ENCODE measurements at regions not wholly inside any gene's neighbourhood (a gene's known extent, or its start where the extent isn't known, plus 50 kb on each side); places are given as distances from the start of the nearest gene placed in this dataset.
"Not testable (repeated sequence)": the region's sequence is repeated elsewhere in the genome, so short reads cannot be mapped to it uniquely, and the experiment has no call there.

DNA sequence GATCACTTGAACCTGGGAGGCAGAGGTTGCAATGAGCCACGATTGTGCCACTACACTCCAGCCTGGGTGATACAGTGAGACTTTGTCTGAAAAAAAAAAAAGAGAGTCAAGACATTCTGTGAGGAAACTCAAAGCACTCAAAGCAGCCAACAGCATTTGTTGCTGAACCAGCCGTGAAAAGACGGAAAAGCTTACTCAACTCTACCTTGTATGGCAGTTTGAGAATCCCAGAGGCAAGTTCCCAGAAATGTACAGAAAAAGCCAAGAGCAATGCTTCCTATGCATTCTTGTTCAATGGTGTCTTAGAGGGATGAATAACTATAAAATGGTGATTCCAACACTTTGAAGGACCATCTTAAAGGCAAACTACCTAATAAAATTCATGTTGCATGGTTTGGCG, 170.2 kb downstream of the HSD17B3 start:
- DNase-seq (ENCODE audit: low spot score), result no peak

DNA sequence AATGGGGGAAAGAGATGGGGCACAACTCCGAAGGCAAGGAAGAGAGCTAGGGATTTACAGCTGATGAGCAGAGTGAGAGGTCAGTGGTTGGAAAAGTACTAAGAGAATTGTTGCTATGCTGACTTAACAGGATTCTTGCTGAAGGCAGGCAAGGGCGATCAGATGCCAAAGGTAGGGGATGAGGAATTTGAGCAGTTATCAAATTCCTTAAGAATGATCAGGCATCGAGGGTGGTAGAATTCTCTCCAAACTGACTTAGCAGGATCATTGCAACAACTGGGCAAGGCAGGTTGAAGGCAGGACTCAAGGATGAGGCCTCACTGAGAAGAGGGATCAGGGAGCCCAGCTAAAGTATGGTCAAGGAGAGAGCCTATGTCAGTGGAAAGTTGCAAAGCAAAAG, 171.0 kb downstream of the HSD17B3 start:
- no peak for DNase-seq (ENCODE audit: low spot score)

DNA sequence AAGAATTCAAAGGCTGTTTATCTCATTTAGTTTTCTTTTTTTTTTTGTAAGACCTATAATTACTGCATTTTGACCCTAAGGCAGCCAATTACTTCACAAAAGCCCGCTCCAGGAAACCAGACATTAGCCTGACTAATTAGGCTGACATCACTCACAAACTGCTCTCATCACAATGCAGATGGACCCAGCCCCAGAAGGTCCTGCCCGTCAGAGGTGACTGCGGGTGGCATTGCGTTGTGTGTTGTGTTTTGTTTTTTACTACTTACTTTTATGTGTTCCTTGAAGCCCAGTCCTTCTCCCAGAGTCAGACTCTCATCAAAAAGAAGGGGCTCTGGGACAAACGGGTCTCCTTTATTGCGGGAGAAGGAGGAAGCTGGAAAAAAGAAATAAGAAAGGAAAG, 172.2 kb downstream of the HSD17B3 start:
- no peak for DNase-seq (ENCODE audit: low spot score)

DNA sequence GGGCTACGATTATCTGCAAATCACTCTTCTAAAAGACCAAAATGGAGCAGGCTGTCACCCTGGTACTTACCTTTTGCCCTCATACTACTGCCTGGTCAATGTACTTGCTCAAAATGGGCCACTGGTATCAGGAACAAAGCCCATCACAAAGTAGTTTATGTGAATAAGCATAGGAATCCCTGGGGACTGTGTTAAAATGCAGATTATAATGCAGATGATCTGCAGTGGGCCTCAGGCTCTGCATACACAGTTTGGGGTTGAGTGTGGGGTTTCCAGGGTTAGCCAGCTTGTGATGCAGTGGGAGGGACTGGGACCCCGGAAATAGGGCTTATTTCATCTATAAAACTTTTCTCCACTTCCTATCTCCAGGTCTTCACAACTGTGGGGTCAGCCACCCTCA, 173.1 kb downstream of the HSD17B3 start:
- DNase-seq (ENCODE audit: low spot score), result no peak

DNA sequence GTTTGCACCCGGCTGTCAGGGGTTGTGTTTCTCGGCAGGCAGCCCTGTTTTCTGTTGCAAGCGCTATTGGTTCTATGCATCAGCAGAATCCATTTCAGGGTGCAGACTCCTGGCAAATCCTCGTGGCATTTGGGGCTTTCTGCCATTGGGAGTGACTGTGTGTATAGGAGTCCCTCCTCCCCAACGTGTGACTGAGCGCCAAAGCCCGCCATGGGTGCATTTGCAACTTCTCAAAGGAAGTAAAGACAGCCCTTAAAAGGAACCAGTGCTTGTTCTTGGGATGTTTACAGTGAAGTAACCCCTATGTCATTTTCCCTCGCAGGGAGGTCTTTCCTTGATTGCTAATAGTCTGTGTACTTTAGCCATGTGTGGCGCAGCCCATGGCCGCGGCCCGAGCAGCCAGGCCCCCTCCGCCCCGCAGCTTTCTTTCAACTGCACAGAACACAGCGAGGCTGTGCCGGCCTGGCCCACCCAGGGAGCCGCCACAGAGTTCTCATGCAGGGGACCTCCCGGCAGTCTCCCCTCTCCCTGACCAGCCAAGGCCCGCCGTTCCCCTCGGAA, 175.6 kb downstream of the HSD17B3 start:
- peak; percentile 52 for DNase-seq (ENCODE audit: low spot score)

DNA sequence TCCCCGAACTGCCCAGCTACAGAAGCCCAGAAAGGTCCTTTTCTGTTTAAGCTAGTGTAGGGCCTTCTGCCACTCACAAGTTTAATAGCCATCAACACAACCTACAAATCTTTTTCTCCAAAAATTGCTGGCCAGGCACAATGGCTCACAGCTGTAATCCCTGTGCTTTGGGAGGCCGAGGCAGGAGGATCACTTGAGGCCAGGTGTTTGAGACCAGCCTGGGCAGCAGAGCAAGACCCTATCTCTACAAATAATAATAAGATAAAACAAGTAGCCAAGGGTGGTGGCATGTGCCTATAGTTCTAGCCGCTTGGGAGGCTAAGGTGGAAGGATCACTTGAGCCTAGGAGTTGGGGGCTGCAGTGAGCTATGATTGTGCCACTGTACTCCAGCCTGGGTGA, 176.4 kb downstream of the HSD17B3 start:
- no peak for DNase-seq (ENCODE audit: low spot score)

DNA sequence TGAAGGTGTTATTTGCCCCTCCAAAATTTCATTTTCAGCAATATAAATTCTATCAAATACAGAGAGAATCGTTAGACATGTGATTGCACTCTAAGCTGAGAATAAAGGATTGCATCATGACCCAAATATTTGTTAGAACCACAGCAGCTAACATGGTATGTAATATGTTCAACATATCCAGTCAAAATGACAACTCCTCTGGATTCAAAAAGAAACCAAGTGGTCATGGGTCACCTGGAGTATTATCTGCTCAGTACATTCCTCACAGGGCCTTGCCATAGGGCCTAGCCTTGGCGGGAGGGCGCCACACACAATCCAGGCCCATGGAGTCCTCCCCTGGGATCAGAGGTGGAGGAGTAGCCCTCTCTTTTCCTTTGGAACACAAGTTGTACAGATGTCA, 179.2 kb downstream of the HSD17B3 start:
- DNase-seq (ENCODE audit: low spot score), result no peak

DNA sequence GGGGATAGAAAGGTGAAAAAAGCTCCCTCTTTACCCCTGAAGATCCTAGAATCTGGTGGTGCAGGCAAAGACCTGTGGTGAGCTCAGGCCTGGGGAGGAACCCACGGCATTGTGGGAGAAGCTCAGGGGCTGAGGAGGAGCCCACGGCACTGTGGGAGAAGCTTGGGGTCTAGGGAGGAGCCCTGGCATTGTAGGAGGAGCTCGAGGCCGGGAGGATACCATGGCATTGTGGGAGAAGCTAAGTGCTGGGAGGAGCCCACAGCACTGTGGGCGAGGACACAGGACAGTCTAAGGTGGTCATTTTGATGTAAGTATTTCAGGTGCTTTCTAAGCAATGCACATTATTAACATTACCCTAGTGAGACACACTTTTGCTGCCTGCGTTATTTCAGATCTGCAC, 179.7 kb downstream of the HSD17B3 start:
- no peak for DNase-seq (ENCODE audit: low spot score)

DNA sequence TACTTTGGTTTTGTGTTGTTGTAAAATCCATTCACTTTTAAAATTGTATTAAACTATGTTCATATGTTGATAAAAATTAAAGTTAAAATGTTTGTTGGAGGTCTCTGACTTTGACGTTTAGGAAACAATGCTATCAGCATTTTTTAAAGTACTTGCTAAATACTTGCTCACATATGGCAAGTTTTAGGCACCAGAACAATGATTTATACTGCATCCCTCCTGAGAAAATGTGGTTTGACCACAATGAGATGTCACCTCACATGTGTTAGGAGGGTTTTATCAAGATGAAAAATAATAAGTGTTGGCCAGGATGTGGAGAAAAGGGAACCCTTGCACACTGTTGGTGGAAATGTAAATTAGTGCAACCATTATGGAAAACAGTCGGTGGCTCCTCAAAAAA, 180.8 kb downstream of the HSD17B3 start:
- no peak for DNase-seq (ENCODE audit: low spot score)

DNA sequence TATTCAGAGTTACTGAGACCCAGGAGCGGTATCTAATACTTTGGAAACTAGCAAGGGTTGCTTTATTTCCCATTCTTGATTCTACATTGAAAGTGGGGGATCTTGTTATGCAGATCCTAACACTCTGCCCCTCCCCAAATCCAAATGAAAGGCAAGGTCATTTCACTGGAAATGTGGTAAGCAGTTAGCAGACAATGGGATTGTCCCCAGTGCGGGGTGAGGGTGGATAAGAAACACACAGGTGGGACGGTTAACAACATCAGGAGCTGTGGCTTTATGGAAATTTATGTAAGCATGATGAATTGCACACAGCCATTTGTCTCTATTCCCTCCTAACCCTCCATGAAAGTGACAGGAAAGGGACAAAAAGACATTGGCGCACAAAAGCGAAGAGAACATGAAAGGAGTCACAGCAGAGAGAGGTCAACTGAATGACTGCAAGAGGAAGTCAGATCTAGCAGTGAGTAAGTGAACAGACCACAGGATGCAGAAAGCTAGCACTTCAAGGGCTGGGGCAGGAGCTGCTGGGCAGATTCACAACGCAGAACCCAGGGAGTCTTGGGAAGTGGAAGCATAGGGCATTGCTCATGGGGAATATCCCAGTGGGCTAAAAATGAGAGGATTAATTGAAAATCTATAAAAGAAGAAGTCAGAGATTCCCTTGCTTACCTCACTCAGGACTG, 184.4 kb downstream of the HSD17B3 start:
- no peak for DNase-seq (ENCODE audit: low spot score)

DNA sequence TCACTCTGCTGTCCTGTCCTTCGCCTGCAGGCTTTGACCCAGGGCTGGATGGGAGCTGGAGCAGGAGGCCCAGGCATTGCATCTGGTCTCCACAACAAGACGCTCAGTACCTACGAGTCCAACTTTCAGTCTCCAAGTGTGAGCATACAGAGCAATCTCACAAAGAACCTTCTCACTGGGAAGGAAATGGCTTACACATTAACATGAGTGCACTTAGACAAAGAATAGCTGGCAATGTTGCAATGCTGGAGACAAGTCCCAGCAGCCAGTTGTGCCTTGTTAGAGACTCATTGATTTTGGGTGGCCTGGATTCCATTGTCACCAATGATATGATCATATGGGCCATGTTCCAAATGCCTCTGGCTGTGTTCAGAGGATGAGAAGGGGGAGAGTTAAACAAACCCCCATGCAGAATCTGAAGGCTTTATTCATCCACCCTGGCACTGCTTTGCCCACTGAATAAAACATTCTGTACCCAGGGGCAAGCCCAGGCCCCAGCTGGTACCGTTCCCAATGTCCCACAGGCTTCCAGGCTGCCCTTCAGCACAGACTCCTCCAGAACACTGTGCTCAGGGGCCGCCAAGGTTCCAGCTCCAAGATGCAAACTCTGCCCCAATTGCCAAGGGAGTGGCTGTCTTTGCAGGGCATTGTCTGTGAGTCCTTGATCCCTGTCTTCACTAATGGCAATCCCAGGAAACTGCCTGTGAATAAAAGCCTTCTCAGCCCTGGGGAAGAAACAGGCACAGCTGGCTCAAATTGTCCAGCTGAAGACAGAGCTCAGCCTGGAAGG, 185.5 kb downstream of the HSD17B3 start:
- DNase-seq (ENCODE audit: low spot score), result peak; percentile 79

DNA sequence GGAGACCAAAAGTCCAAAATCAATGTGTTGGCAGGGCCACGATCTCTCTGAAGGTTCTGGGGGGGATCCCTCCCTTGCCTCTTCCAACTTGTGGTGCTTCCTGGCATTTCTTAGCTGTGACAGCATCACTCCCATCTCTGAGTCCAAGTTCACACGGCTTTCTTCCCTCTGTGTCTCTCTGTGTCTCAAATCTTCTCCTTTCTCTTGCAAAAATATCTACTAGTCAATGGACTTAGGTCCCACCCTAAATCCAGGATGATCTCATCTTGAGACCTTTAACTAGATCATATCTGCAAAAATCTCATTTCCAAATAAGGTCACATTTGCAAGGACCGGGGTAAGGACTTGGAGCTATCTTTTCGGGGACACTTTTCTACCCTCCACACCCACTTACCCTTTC, 186.1 kb downstream of the HSD17B3 start:
- DNase-seq (ENCODE audit: low spot score), result no peak

DNA sequence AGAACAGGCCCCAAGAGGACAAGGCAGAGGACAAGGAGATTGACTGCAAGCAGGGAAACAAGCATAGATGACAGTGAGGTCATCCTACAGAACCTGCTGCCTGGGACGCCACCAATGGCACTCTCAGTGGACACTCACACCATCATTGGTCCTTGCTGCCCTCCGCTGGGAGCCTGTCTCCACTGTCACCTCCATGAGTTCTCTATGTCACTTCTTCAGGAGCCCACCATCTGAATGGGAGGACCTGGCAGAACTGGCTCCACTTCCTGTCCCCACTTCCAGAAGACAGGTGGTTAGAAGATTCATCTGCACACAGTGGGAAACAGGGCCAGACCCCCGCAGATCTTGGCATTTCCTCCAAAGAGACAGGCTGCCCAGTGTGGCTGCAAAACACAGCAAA, 188.9 kb downstream of the HSD17B3 start:
- DNase-seq (ENCODE audit: low spot score), result no peak

DNA sequence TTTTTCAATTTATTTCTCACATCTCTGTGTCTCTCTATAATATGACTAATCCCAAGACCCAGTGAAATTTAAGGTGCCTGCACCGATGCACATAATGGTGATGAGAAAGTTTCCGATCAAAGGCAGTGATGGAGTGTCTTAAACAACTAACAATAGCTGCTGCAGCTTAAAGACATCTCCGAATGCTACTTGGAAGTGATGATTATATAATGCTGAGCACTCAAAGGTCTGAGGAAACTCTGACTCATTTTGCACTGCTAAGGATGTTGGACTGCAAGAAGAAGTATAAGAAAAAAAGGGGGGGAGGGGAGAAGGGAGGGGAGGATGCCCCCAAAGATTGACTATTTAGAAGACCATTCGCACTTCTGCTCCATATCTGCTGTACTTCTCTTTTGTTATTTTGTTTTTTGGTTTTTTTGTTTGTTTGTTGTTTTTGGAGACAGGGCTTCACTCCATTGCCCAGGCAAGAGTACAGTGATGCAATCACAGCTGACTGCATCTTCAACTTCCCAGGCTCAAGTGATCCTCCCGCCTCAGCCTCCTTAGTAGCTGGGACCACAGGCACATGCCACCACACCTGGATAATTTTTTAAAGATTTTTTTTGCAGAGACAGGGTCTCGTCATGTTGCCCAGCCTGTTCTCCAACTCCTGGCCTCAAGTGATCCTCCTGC, 192.2 kb downstream of the HSD17B3 start:
- no peak for DNase-seq (ENCODE audit: low spot score)

DNA sequence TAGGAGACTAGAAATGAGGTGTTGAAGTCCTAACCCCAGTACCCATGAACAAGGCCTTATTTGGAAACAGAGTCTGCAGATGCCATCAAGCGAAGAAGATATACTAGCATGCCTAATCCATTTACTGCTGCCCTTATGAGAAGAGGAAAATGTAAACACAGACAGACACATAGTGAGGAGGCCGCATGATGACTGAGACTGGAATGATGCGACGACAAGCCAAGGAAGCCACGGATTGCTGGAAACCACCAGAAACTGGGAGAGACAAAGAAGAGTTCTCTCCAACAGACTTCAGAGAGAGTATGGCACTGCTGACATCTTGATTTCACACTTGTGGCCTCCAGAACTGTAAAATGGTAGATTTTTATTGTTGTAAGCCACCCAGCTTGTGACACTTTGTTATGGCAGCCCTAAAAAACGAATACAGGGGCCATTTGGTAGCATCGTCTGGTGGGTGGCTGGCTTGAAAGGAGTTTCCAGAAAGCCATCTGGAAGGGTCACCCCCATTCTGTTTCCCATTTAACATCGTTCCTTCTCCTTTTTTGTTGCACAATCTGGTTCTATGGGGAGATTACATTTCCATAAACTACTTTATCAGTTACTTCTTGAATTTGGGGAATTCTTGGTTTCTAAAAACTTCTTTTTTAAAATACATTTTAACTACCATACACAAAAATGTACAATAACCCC, 193.1 kb downstream of the HSD17B3 start:
- DNase-seq (ENCODE audit: low spot score), result no peak

DNA sequence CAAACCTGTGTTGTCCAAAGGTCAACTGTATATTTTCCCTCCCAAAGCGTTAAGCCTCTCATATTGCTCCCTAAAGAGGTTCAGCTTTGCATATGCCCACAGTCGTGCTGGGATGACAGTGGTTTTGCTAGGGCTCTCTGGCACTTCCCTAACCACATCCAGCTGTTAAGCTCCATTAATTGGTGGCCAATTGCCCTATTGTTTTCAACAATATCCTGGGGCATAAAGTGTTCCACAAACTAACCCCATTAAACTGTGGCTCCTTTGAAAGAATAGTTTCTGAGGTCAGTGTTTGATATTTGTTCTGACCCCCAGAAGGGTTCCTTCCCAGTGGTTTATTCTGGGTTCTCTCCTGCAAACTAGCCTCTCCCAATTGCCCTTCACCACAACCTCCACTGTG, 194.5 kb downstream of the HSD17B3 start:
- DNase-seq (ENCODE audit: low spot score), result no peak

DNA sequence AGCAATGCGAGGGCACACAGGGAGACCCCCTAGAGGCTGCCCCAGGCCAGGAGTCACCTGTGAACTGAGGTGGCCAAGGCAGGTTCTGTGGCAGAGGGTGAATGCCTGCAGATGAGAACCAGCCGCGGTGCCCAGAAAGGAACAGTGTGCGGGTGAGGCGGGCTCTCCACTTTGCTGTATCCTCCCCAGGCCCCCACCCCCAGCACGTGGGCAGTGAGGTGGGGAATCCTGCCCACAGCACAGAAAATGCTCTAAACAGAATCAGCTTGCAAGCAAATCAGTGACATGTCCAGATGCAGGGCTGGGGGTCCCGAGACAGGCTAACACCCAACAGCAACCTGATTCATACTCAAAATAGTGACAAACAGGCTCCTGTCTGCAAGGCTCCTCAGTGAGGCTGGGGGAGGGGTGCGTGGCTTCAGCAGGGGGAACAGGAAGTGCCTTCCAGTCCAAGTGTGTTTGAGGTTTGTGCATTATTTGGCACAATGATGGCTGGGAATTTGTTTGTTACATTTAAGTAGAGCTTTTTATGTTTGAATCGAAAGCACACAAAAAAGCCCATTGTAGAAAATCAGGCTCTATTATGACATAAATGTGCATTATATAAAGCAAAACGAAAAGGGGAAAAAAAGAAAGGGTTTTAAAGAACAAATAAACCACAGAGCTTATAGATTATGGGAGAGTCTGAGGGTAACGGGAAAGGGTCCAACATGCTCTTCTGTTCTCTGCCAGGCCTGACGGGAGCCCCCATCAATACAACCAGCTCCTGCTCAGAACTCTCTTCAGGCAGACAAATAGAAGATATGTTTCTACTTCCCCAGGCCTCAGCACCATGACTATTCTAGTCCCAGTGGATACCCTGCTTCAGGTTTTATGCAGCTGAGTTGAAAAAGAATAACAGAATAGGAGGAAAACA, 201.3 kb downstream of the HSD17B3 start:
- DNase-seq (ENCODE audit: low spot score), result no peak

DNA sequence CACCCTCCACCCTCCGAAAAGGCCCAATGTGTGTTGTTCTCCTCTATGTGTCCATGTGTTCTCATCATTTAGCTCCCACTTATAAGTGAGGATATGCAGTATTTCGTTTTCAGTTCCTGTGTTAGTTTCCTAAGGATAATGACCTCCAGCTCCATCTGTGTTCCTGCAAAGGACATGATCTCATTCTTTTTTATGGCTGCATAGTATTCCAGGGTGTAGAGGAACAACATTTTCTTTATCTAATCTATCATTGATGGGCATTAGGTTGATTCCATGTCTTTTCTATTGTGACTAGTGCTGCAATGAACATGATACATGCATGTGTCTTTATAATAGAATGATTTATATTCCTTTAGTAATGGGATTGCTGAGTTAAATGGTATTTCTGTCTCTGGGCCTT, 211.3 kb downstream of the HSD17B3 start:
- DNase-seq (ENCODE audit: low spot score), result not testable (repeated sequence)

DNA sequence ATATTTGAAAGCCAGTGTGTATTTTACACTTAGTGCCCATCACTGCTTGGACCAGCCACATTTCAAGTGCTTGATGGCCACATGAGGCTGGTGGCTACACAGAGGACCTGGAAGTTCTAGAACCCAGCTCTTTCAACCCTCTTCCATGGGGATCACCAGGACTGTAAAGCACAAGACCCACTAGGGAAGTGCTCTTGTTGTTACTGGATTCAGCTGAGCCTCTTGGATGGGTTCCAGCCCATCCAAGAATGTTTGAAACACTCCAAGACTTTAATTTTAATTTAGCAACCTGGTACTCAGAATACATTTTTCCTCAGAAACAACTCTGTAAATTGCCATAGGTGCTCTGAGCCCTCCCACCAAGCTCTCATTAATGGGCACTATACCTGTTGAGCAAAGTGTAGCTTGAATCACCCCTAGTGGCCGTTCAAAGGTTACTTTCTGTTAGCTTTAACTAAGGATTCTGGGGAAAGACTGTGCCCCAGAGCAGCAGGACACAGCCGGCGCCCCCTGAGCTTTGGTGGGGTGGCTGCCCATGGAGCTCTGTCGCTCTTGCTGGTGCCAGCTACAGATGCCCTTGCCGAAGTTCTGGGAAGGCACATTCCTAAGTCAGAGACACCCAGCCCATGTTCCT, 212.4 kb downstream of the HSD17B3 start:
- DNase-seq (ENCODE audit: low spot score), result no peak

DNA sequence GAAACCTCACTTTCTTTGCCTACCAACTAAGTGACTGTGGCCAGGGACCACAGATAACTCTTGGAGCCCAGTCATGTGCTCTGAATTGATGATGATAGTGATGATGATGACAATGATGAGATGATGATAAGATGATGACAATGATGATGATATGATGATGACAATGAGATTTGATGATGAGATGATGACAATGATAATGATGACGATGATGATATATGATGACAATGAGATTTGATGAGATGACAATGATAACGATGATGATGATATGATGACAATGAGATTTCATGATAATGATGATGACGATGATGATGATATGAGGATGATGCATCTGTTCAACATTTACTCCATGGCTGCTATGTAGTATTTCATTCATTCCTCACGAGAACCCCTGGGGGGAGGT, 213.0 kb downstream of the ERCC6L2 start:
- no peak for DNase-seq (ENCODE audit: low spot score)
